ENCODE measurements at regions not wholly inside any gene's neighbourhood (a gene's known extent, or its start where the extent isn't known, plus 50 kb on each side); places are given as distances from the start of the nearest gene placed in this dataset.

GRCh38 chr14:83196236-83196635 is 1662.6 kb upstream of the SEL1L start:
- H3K9ac ChIP-seq (ENCODE audit: low read depth, low read length), result no peak overlapping the region
- H3K4me1 ChIP-seq (ENCODE audit: insufficient read depth, low read length), result no peaks in the 10 kb centered on the region
- H3K9me3 ChIP-seq (ENCODE audit: insufficient read depth, low read length, severe bottlenecking), result no peaks in the 10 kb centered on the region
- H2AFZ ChIP-seq (ENCODE audit: low read depth, low read length), result no peak overlapping the region
- H3K36me3 ChIP-seq (ENCODE audit: insufficient read depth, low read length), result no peaks in the 10 kb centered on the region
- no peaks in the 10 kb centered on the region for H3K27me3 ChIP-seq (ENCODE audit: insufficient read depth, low read length, poor library complexity)
- H3K4me3 ChIP-seq (ENCODE audit: low read depth in 1 of 2, low read length in 2 of 2), result no peak overlapping the region
- H3K4me2 ChIP-seq (ENCODE audit: insufficient read depth, low read length), result no peak overlapping the region
- H4K20me1 ChIP-seq (ENCODE audit: insufficient read depth, low read length), result no peaks in the 10 kb centered on the region
- TF ChIP-seq CTCF (IDR thresholded peaks at IDR 0.05; ENCODE audit: borderline replicate concordance, extremely low read depth, low read length, poor library complexity, severe bottlenecking) (no peak), EZH2 (IDR thresholded peaks at IDR 0.05; ENCODE audit: borderline replicate concordance, low read depth, low read length, severe bottlenecking) (no peak)
- no peak for DNase-seq
- no peaks in the 10 kb centered on the region for H3K79me2 ChIP-seq (ENCODE audit: insufficient read depth, low read length)
- no peak overlapping the region for H3K27ac ChIP-seq (ENCODE audit: low read length)
- no peak for ATAC-seq (ENCODE audit: insufficient read depth, low read depth)

GRCh38 chr14:83197271-83197670 is 1663.6 kb upstream of the SEL1L start:
- no peaks in the 10 kb centered on the region for H3K9me3 ChIP-seq (ENCODE audit: insufficient read depth, low read length, severe bottlenecking)
- TF ChIP-seq CTCF (IDR thresholded peaks at IDR 0.05; ENCODE audit: borderline replicate concordance, extremely low read depth, low read length, poor library complexity, severe bottlenecking), result no peak
- TF ChIP-seq EZH2 (IDR thresholded peaks at IDR 0.05; ENCODE audit: borderline replicate concordance, low read depth, low read length, severe bottlenecking), result no peak
- H3K27me3 ChIP-seq (ENCODE audit: insufficient read depth, low read length, poor library complexity), result no peaks in the 10 kb centered on the region
- H3K4me2 ChIP-seq (ENCODE audit: insufficient read depth, low read length), result no peak overlapping the region
- H4K20me1 ChIP-seq (ENCODE audit: insufficient read depth, low read length), result no peaks in the 10 kb centered on the region
- H3K4me3 ChIP-seq (ENCODE audit: low read depth in 1 of 2, low read length in 2 of 2), result no peak overlapping the region
- H3K27ac ChIP-seq (ENCODE audit: low read length), result no peak overlapping the region
- H3K36me3 ChIP-seq (ENCODE audit: insufficient read depth, low read length), result no peaks in the 10 kb centered on the region
- no peak overlapping the region for H3K9ac ChIP-seq (ENCODE audit: low read depth, low read length)
- H3K4me1 ChIP-seq (ENCODE audit: insufficient read depth, low read length), result no peaks in the 10 kb centered on the region
- H2AFZ ChIP-seq (ENCODE audit: low read depth, low read length), result no peak overlapping the region
- ATAC-seq (ENCODE audit: insufficient read depth, low read depth) (no peak), DNase-seq (no peak)
- H3K79me2 ChIP-seq (ENCODE audit: insufficient read depth, low read length), result no peaks in the 10 kb centered on the region

DNA sequence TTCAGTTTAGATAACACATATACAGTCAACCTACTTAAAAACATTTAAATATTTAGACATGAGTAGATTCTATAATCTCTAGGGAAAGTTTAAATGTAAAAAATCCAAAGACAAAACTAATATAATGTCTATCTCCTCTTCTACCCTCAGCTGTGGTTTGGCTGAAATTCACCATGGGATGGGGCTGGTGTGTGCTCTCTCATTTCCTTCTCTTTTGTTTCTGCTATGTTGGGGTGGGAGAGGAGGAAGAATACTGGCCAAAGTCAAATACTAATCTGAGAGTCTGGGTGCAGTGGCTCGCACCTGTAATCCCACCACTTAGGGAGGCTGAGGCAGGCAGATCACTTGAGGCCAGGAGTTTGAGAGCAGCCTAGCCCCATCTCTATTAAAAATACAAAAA is 1673.9 kb upstream of the SEL1L start:
- no peak overlapping the region for H3K4me2 ChIP-seq (ENCODE audit: insufficient read depth, low read length)

More for the DNA sequence above, 1673.9 kb upstream of the SEL1L start:
- ATAC-seq (ENCODE audit: insufficient read depth, low read depth), result no peak
- Histone ChIP-seq H2AFZ (ENCODE audit: low read depth, low read length) (no peak overlapping the region), H3K9ac (ENCODE audit: low read depth, low read length) (no peak overlapping the region), H4K20me1 (ENCODE audit: insufficient read depth, low read length) (no peaks in the 10 kb centered on the region), H3K4me3 (ENCODE audit: low read depth in 1 of 2, low read length in 2 of 2) (no peak overlapping the region), H3K27ac (ENCODE audit: low read length) (no peak overlapping the region), H3K4me1 (ENCODE audit: insufficient read depth, low read length) (no peaks in the 10 kb centered on the region), H3K36me3 (ENCODE audit: insufficient read depth, low read length) (no peaks in the 10 kb centered on the region), H3K79me2 (ENCODE audit: insufficient read depth, low read length) (no peaks in the 10 kb centered on the region), H3K27me3 (ENCODE audit: insufficient read depth, low read length, poor library complexity) (no peaks in the 10 kb centered on the region), H3K9me3 (ENCODE audit: insufficient read depth, low read length, severe bottlenecking) (no peaks in the 10 kb centered on the region)
- no peak for DNase-seq
- no peak for TF ChIP-seq CTCF (IDR thresholded peaks at IDR 0.05; ENCODE audit: borderline replicate concordance, extremely low read depth, low read length, poor library complexity, severe bottlenecking)
- TF ChIP-seq EZH2 (IDR thresholded peaks at IDR 0.05; ENCODE audit: borderline replicate concordance, low read depth, low read length, severe bottlenecking), result no peak

Data from DND-41 (cell line).